ENCODE measurements at regions not wholly inside any gene's neighbourhood (a gene's known extent, or its start where the extent isn't known, plus 50 kb on each side); places are given as distances from the start of the nearest gene placed in this dataset.

GRCh38 chr4:31089815-31090214 is 369.6 kb downstream of the PCDH7 start:
- no peak overlapping the region for H3K9ac ChIP-seq (ENCODE audit: low read length)
- no peaks in the 10 kb centered on the region for H3K9me3 ChIP-seq (ENCODE audit: low read length)
- H3K36me3 ChIP-seq (ENCODE audit: insufficient read depth, low read length), result no peaks in the 10 kb centered on the region
- no peak overlapping the region for H3K27ac ChIP-seq (ENCODE audit: low read depth, low read length)
- H3K4me1 ChIP-seq (ENCODE audit: insufficient read depth, low read length), result peaks cover 18% of the 10 kb centered on the region
- no peak overlapping the region for H3K4me3 ChIP-seq (ENCODE audit: low read depth in 1 of 2, low read length in 2 of 2)
- H3K27me3 ChIP-seq (ENCODE audit: control insufficient read depth in 1 of 2, insufficient read depth in 2 of 2, low read length in 2 of 2), result no peaks in the 10 kb centered on the region

- H3K9ac ChIP-seq (ENCODE audit: low read length), result no peak overlapping the region
- no peaks in the 10 kb centered on the region for H3K9me3 ChIP-seq (ENCODE audit: low read length)
- no peaks in the 10 kb centered on the region for H3K36me3 ChIP-seq (ENCODE audit: insufficient read depth, low read length)
- H3K4me1 ChIP-seq (ENCODE audit: insufficient read depth, low read length), result no peaks in the 10 kb centered on the region
- no peaks in the 10 kb centered on the region for H3K27me3 ChIP-seq (ENCODE audit: control insufficient read depth in 1 of 2, insufficient read depth in 2 of 2, low read length in 2 of 2)
- H3K27ac ChIP-seq (ENCODE audit: low read depth, low read length), result no peak overlapping the region
- H3K4me3 ChIP-seq (ENCODE audit: low read depth in 1 of 2, low read length in 2 of 2), result no peak overlapping the region
Measured at GRCh38 chr4:31094474-31094873, 374.3 kb downstream of the PCDH7 start.

GRCh38 chr4:31097999-31098398 is 377.8 kb downstream of the PCDH7 start:
- Histone ChIP-seq H3K36me3 (ENCODE audit: insufficient read depth, low read length) (no peaks in the 10 kb centered on the region), H3K4me3 (ENCODE audit: low read depth in 1 of 2, low read length in 2 of 2) (no peak overlapping the region), H3K27me3 (ENCODE audit: control insufficient read depth in 1 of 2, insufficient read depth in 2 of 2, low read length in 2 of 2) (no peaks in the 10 kb centered on the region), H3K27ac (ENCODE audit: low read depth, low read length) (no peak overlapping the region), H3K9ac (ENCODE audit: low read length) (no peak overlapping the region), H3K9me3 (ENCODE audit: low read length) (no peaks in the 10 kb centered on the region), H3K4me1 (ENCODE audit: insufficient read depth, low read length) (no peaks in the 10 kb centered on the region)

GRCh38 chr4:31100536-31100935 is 380.4 kb downstream of the PCDH7 start:
- Histone ChIP-seq H3K9ac (ENCODE audit: low read length) (no peak overlapping the region), H3K9me3 (ENCODE audit: low read length) (no peaks in the 10 kb centered on the region), H3K4me1 (ENCODE audit: insufficient read depth, low read length) (peaks cover 12% of the 10 kb centered on the region), H3K36me3 (ENCODE audit: insufficient read depth, low read length) (no peaks in the 10 kb centered on the region), H3K4me3 (ENCODE audit: low read depth in 1 of 2, low read length in 2 of 2) (no peak overlapping the region), H3K27me3 (ENCODE audit: control insufficient read depth in 1 of 2, insufficient read depth in 2 of 2, low read length in 2 of 2) (no peaks in the 10 kb centered on the region), H3K27ac (ENCODE audit: low read depth, low read length) (no peak overlapping the region)

GRCh38 chr4:31104043-31104442 is 383.9 kb downstream of the PCDH7 start:
- Histone ChIP-seq H3K36me3 (ENCODE audit: insufficient read depth, low read length) (no peaks in the 10 kb centered on the region), H3K9me3 (ENCODE audit: low read length) (no peaks in the 10 kb centered on the region), H3K4me1 (ENCODE audit: insufficient read depth, low read length) (peaks cover 16% of the 10 kb centered on the region), H3K9ac (ENCODE audit: low read length) (no peak overlapping the region), H3K27ac (ENCODE audit: low read depth, low read length) (no peak overlapping the region), H3K4me3 (ENCODE audit: low read depth in 1 of 2, low read length in 2 of 2) (no peak overlapping the region), H3K27me3 (ENCODE audit: control insufficient read depth in 1 of 2, insufficient read depth in 2 of 2, low read length in 2 of 2) (no peaks in the 10 kb centered on the region)

- Histone ChIP-seq H3K4me1 (ENCODE audit: insufficient read depth, low read length) (peaks cover 16% of the 10 kb centered on the region), H3K27me3 (ENCODE audit: control insufficient read depth in 1 of 2, insufficient read depth in 2 of 2, low read length in 2 of 2) (no peaks in the 10 kb centered on the region), H3K4me3 (ENCODE audit: low read depth in 1 of 2, low read length in 2 of 2) (no peak overlapping the region), H3K36me3 (ENCODE audit: insufficient read depth, low read length) (no peaks in the 10 kb centered on the region), H3K9ac (ENCODE audit: low read length) (no peak overlapping the region), H3K27ac (ENCODE audit: low read depth, low read length) (no peak overlapping the region), H3K9me3 (ENCODE audit: low read length) (no peaks in the 10 kb centered on the region)
Measured at GRCh38 chr4:31104577-31104976, 384.4 kb downstream of the PCDH7 start.

GRCh38 chr4:31106419-31106818 is 386.2 kb downstream of the PCDH7 start:
- Histone ChIP-seq H3K9ac (ENCODE audit: low read length) (no peak overlapping the region), H3K4me1 (ENCODE audit: insufficient read depth, low read length) (peaks cover 16% of the 10 kb centered on the region), H3K27me3 (ENCODE audit: control insufficient read depth in 1 of 2, insufficient read depth in 2 of 2, low read length in 2 of 2) (no peaks in the 10 kb centered on the region), H3K27ac (ENCODE audit: low read depth, low read length) (no peak overlapping the region), H3K36me3 (ENCODE audit: insufficient read depth, low read length) (no peaks in the 10 kb centered on the region), H3K9me3 (ENCODE audit: low read length) (no peaks in the 10 kb centered on the region), H3K4me3 (ENCODE audit: low read depth in 1 of 2, low read length in 2 of 2) (no peak overlapping the region)

GRCh38 chr4:31107362-31107761 is 387.2 kb downstream of the PCDH7 start:
- no peaks in the 10 kb centered on the region for H3K27me3 ChIP-seq (ENCODE audit: control insufficient read depth in 1 of 2, insufficient read depth in 2 of 2, low read length in 2 of 2)
- H3K4me3 ChIP-seq (ENCODE audit: low read depth in 1 of 2, low read length in 2 of 2), result no peak overlapping the region
- H3K4me1 ChIP-seq (ENCODE audit: insufficient read depth, low read length), result peaks cover 16% of the 10 kb centered on the region
- H3K9me3 ChIP-seq (ENCODE audit: low read length), result no peaks in the 10 kb centered on the region
- no peak overlapping the region for H3K9ac ChIP-seq (ENCODE audit: low read length)
- no peaks in the 10 kb centered on the region for H3K36me3 ChIP-seq (ENCODE audit: insufficient read depth, low read length)
- no peak overlapping the region for H3K27ac ChIP-seq (ENCODE audit: low read depth, low read length)

- H3K36me3 ChIP-seq (ENCODE audit: insufficient read depth, low read length), result no peaks in the 10 kb centered on the region
- peaks cover 11% of the 10 kb centered on the region for H3K4me1 ChIP-seq (ENCODE audit: insufficient read depth, low read length)
- H3K27me3 ChIP-seq (ENCODE audit: control insufficient read depth in 1 of 2, insufficient read depth in 2 of 2, low read length in 2 of 2), result no peaks in the 10 kb centered on the region
- no peak overlapping the region for H3K4me3 ChIP-seq (ENCODE audit: low read depth in 1 of 2, low read length in 2 of 2)
- H3K27ac ChIP-seq (ENCODE audit: low read depth, low read length), result no peak overlapping the region
- no peak overlapping the region for H3K9ac ChIP-seq (ENCODE audit: low read length)
- no peaks in the 10 kb centered on the region for H3K9me3 ChIP-seq (ENCODE audit: low read length)
Measured at GRCh38 chr4:31108762-31109161, 388.6 kb downstream of the PCDH7 start.

- no peak overlapping the region for H3K4me3 ChIP-seq (ENCODE audit: low read depth in 1 of 2, low read length in 2 of 2)
- no peak overlapping the region for H3K27ac ChIP-seq (ENCODE audit: low read depth, low read length)
- H3K9ac ChIP-seq (ENCODE audit: low read length), result no peak overlapping the region
- no peaks in the 10 kb centered on the region for H3K36me3 ChIP-seq (ENCODE audit: insufficient read depth, low read length)
- H3K9me3 ChIP-seq (ENCODE audit: low read length), result no peaks in the 10 kb centered on the region
- no peaks in the 10 kb centered on the region for H3K27me3 ChIP-seq (ENCODE audit: control insufficient read depth in 1 of 2, insufficient read depth in 2 of 2, low read length in 2 of 2)
- H3K4me1 ChIP-seq (ENCODE audit: insufficient read depth, low read length), result peaks cover 5% of the 10 kb centered on the region
Measured at GRCh38 chr4:31111790-31112189, 391.6 kb downstream of the PCDH7 start.

- no peak overlapping the region for H3K9ac ChIP-seq (ENCODE audit: low read length)
- no peak overlapping the region for H3K27ac ChIP-seq (ENCODE audit: low read depth, low read length)
- no peaks in the 10 kb centered on the region for H3K9me3 ChIP-seq (ENCODE audit: low read length)
- no peaks in the 10 kb centered on the region for H3K4me1 ChIP-seq (ENCODE audit: insufficient read depth, low read length)
- no peaks in the 10 kb centered on the region for H3K36me3 ChIP-seq (ENCODE audit: insufficient read depth, low read length)
- no peaks in the 10 kb centered on the region for H3K27me3 ChIP-seq (ENCODE audit: control insufficient read depth in 1 of 2, insufficient read depth in 2 of 2, low read length in 2 of 2)
- H3K4me3 ChIP-seq (ENCODE audit: low read depth in 1 of 2, low read length in 2 of 2), result no peak overlapping the region
Measured at GRCh38 chr4:31114816-31115215, 394.6 kb downstream of the PCDH7 start.

- Histone ChIP-seq H3K4me3 (ENCODE audit: low read depth in 1 of 2, low read length in 2 of 2) (no peak overlapping the region), H3K9me3 (ENCODE audit: low read length) (no peaks in the 10 kb centered on the region), H3K27me3 (ENCODE audit: control insufficient read depth in 1 of 2, insufficient read depth in 2 of 2, low read length in 2 of 2) (no peaks in the 10 kb centered on the region), H3K36me3 (ENCODE audit: insufficient read depth, low read length) (no peaks in the 10 kb centered on the region), H3K4me1 (ENCODE audit: insufficient read depth, low read length) (no peaks in the 10 kb centered on the region), H3K9ac (ENCODE audit: low read length) (no peak overlapping the region), H3K27ac (ENCODE audit: low read depth, low read length) (no peak overlapping the region)
Measured at GRCh38 chr4:31124008-31124585, 403.9 kb downstream of the PCDH7 start.
